ENCODE measurements at regions not wholly inside any gene's neighbourhood (a gene's known extent, or its start where the extent isn't known, plus 50 kb on each side); places are given as distances from the start of the nearest gene placed in this dataset.

GRCh38 chr13:80255946-80256345 is 85.0 kb downstream of the SPRY2 start:
- TF ChIP-seq CTCF (conservative IDR thresholded peaks at IDR 0.05; ENCODE audit: low read depth, low read length) (no peak), EZH2 (IDR thresholded peaks at IDR 0.05; ENCODE audit: borderline replicate concordance, low read depth, low read length, poor library complexity, severe bottlenecking) (no peak)
